WERI-Rb-1 (cell line): ENCODE measurements at regions not wholly inside any gene's neighbourhood (a gene's known extent, or its start where the extent isn't known, plus 50 kb on each side); places are given as distances from the start of the nearest gene placed in this dataset.

Experiments used
- DNase-seq: peaks from one replicate; pipeline ENCODE4 v3.0.0-alpha.2; 2020
- H3K27ac ChIP-seq: fragments of 250-450 bp; sonication (Bioruptor Pico); 2 replicates; pipeline ENCODE4 v1.5.1; 2020; ENCODE audit warnings: mild to moderate bottlenecking, moderate library complexity
- H3K27me3 ChIP-seq: fragments of 250-450 bp; sonication (Bioruptor Pico); 2 replicates; pipeline ENCODE4 v1.5.1; 2021; ENCODE audit warnings: mild to moderate bottlenecking, low read depth, moderate library complexity; ENCODE audit not compliant: insufficient read depth, severe bottlenecking
- H3K36me3 ChIP-seq: fragments of 250-450 bp; sonication (Bioruptor Pico); 2 replicates; pipeline ENCODE4 v1.5.1; 2020; ENCODE audit warnings: mild to moderate bottlenecking, moderate library complexity
- H3K4me3 ChIP-seq: 2 replicates; pipeline ENCODE4 v1.5.1; 2011; ENCODE audit warnings: low read depth, mild to moderate bottlenecking, control low read depth, low read length
- H3K9me3 ChIP-seq: fragments of 250-450 bp; sonication (Bioruptor Pico); 2 replicates; pipeline ENCODE4 v1.5.1; 2021; ENCODE audit warnings: mild to moderate bottlenecking, moderate library complexity; ENCODE audit not compliant: severe bottlenecking
- CTCF ChIP-seq: IDR thresholded peaks from 2 replicates; pipeline ENCODE4 v1.5.1; 2011; ENCODE audit warnings: low read depth, mild to moderate bottlenecking, control low read depth, inconsistent platforms, low read length

GRCh38 chr6:106778943-106779342 lies 149.6 kb downstream of the QRSL1 start:
- Histone ChIP-seq H3K36me3 (no peaks in the 10 kb centered on the region), H3K27ac (no peak overlapping the region), H3K27me3 (no peaks in the 10 kb centered on the region), H3K4me3 (no peak overlapping the region), H3K9me3 (peaks cover 4% of the 10 kb centered on the region)
- no peak for DNase-seq
- no peak for TF ChIP-seq CTCF

- Histone ChIP-seq H3K36me3 (no peaks in the 10 kb centered on the region), H3K9me3 (peaks cover 14% of the 10 kb centered on the region), H3K4me3 (no peak overlapping the region), H3K27ac (no peak overlapping the region), H3K27me3 (no peaks in the 10 kb centered on the region)
- no peak for TF ChIP-seq CTCF
- DNase-seq: no peak
Measured at GRCh38 chr6:106773996-106774629, 144.7 kb downstream of the QRSL1 start.

- H3K36me3 ChIP-seq: no peaks in the 10 kb centered on the region
- H3K4me3 ChIP-seq: no peak overlapping the region
- H3K27ac ChIP-seq: no peak overlapping the region
- no peak for TF ChIP-seq CTCF
- peaks cover 10% of the 10 kb centered on the region for H3K9me3 ChIP-seq
- H3K27me3 ChIP-seq: no peaks in the 10 kb centered on the region
- no peak for DNase-seq
Measured at GRCh38 chr6:106773522-106773921, 144.1 kb downstream of the QRSL1 start.

GRCh38 chr6:106772270-106773142 lies 143.1 kb downstream of the QRSL1 start:
- DNase-seq: no peak
- TF ChIP-seq CTCF: no peak
- Histone ChIP-seq H3K9me3 (peaks cover 10% of the 10 kb centered on the region), H3K27me3 (no peaks in the 10 kb centered on the region), H3K36me3 (no peaks in the 10 kb centered on the region), H3K27ac (no peak overlapping the region), H3K4me3 (no peak overlapping the region)

GRCh38 chr6:106771822-106772221 lies 142.4 kb downstream of the QRSL1 start:
- Histone ChIP-seq H3K36me3 (no peaks in the 10 kb centered on the region), H3K27ac (no peak overlapping the region), H3K27me3 (no peaks in the 10 kb centered on the region), H3K4me3 (no peak overlapping the region), H3K9me3 (peaks cover 10% of the 10 kb centered on the region)
- TF ChIP-seq CTCF: no peak
- DNase-seq: no peak
